Panc1 (cell line): ENCODE measurements at regions not wholly inside any gene's neighbourhood (a gene's known extent, or its start where the extent isn't known, plus 50 kb on each side); places are given as distances from the start of the nearest gene placed in this dataset.

Source experiments
- ATAC-seq: fragments of 200-7000 bp; cut with Tn5 transposase; 2 replicates; pipeline ENCODE4 v1.9.1; 2020; ENCODE audit warnings: mild to moderate bottlenecking, moderate library complexity
- BruUV-seq: library from RNA; stranded (reverse); fragments of 400-500 nt; replicated peaks from 2 replicates; lab custom pipeline; 2021; lab: Mats Ljungman, UMichigan
- CTCF ChIA-PET: fragments of 300-600 bp; sonication (Branson Sonifier 250); formaldehyde crosslinking; loops from one replicate; lab custom pipeline; 2022; ENCODE audit warnings: antibody characterized with exemption; lab: Charles Lee
- POLR2A ChIA-PET: fragments of 300-600 bp; sonication (Branson Sonifier 250); formaldehyde crosslinking; loops from one replicate; lab custom pipeline; 2022; ENCODE audit warnings: antibody characterized with exemption; lab: Charles Lee
- DNase-seq: peaks from one replicate; pipeline ENCODE4 v3.0.0-alpha.2; 2010; ENCODE audit warnings: low read depth, low spot score
- H3K27ac ChIP-seq: 2 replicates; pipeline ENCODE4 v1.5.1; 2011; ENCODE audit warnings: mild to moderate bottlenecking, low read length, inconsistent platforms
- H3K27me3 ChIP-seq: fragments of 200-500 bp; sonication (Bioruptor generic); 2 replicates; pipeline ENCODE4 v1.6.0; 2014; ENCODE audit warnings: low read length, inconsistent platforms; ENCODE audit not compliant: control insufficient read depth, insufficient read depth
- H3K36me3 ChIP-seq: fragments of 200-500 bp; sonication (Bioruptor generic); 2 replicates; pipeline ENCODE4 v1.5.1; 2014; ENCODE audit warnings: inconsistent platforms, mild to moderate bottlenecking, low read length, moderate library complexity; ENCODE audit not compliant: control insufficient read depth, insufficient read depth
- H3K4me1 ChIP-seq: 2 replicates; pipeline ENCODE4 v1.5.1; 2011; ENCODE audit warnings: inconsistent platforms, mild to moderate bottlenecking, low read length, moderate library complexity; ENCODE audit not compliant: control insufficient read depth, insufficient read depth
- H3K4me3 ChIP-seq, 2 experiments: 2 replicates each; pipeline ENCODE4 v1.5.1; 2011 to 2012; ENCODE audit warnings: low read depth in 2 of 2, low read length in 2 of 2, mild to moderate bottlenecking in 2 of 2, inconsistent platforms in 1 of 2, moderate library complexity in 1 of 2
- H3K9me3 ChIP-seq: fragments of 200-500 bp; sonication (Bioruptor generic); 2 replicates; pipeline ENCODE4 v1.5.1; 2014; ENCODE audit warnings: low read depth, mild to moderate bottlenecking, inconsistent platforms, low read length, moderate library complexity; ENCODE audit not compliant: control insufficient read depth, insufficient read depth
- POLR2AphosphoS5 ChIP-seq: IDR thresholded peaks from 2 replicates; pipeline ENCODE4 v1.6.1; 2012; ENCODE audit warnings: mild to moderate bottlenecking, low read depth, low read length, moderate library complexity
- REST ChIP-seq, 2 experiments: IDR thresholded peaks; 2 replicates each; pipeline ENCODE4 v1.6.1; 2011 to 2012; ENCODE audit warnings: low read depth in 2 of 2, control low read depth in 1 of 2, low read length in 1 of 2, mild to moderate bottlenecking in 1 of 2, moderate library complexity in 1 of 2; ENCODE audit not compliant: insufficient read depth in 1 of 2
- SIN3A ChIP-seq: IDR thresholded peaks from 2 replicates; pipeline ENCODE4 v1.6.1; 2012; ENCODE audit warnings: low read depth, mild to moderate bottlenecking, low read length, moderate library complexity, borderline replicate concordance; ENCODE audit not compliant: insufficient read depth
- TCF7L2 ChIP-seq: IDR thresholded peaks from 2 replicates; pipeline ENCODE4 v1.6.1; 2011; ENCODE audit warnings: mild to moderate bottlenecking, low read depth, low read length, inconsistent platforms
- in situ Hi-C: cut with HindIII; loops from 2 replicates; pipeline ENCODE4 v1.10.0; 2016; ENCODE audit warnings: low sequenced_read_pairs, low pct_unique_long_range_greater_than_20kb
- intact Hi-C: fragments of 100-400 bp; cut with micrococcal nuclease; formaldehyde crosslinking; loops from one replicate; pipeline ENCODE4 v1.10.0; 2022; ENCODE audit not compliant: unreplicated experiment
- TF ChIP-seq, protein P1 (sequence below): fragments of 450-650 bp; IDR thresholded peaks from 2 replicates; pipeline ENCODE4 v1.5.1; 2017; ENCODE audit warnings: mild to moderate bottlenecking

GRCh38 chr7:101718363-101719122 is 89.4 kb upstream of the MYL10 start:
- intact Hi-C loops = no loop called here
- H3K27me3 ChIP-seq = no peaks in the 10 kb centered on the region
- in situ Hi-C loops = no loop called here
- ChIA-PET CTCF (interaction anchor here (0.5 kb wide), 1 partner anchor 96 kb away, joined by 3 read pairs; no protein-coding TSS in a partner anchor), POLR2A (no interaction called here)
- DNase-seq = no peak
- TF ChIP-seq TCF7L2 (no peak), REST (IDR thresholded peaks at IDR 0.05; ENCODE audit: insufficient read depth in 1 of 2, low read depth in 2 of 2, low read length in 1 of 2) (no peak), POLR2AphosphoS5 (no peak), SIN3A (no peak)
- TF ChIP-seq, protein P1, sequence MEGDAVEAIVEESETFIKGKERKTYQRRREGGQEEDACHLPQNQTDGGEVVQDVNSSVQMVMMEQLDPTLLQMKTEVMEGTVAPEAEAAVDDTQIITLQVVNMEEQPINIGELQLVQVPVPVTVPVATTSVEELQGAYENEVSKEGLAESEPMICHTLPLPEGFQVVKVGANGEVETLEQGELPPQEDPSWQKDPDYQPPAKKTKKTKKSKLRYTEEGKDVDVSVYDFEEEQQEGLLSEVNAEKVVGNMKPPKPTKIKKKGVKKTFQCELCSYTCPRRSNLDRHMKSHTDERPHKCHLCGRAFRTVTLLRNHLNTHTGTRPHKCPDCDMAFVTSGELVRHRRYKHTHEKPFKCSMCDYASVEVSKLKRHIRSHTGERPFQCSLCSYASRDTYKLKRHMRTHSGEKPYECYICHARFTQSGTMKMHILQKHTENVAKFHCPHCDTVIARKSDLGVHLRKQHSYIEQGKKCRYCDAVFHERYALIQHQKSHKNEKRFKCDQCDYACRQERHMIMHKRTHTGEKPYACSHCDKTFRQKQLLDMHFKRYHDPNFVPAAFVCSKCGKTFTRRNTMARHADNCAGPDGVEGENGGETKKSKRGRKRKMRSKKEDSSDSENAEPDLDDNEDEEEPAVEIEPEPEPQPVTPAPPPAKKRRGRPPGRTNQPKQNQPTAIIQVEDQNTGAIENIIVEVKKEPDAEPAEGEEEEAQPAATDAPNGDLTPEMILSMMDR = no peak
- no peaks in the 10 kb centered on the region for H3K4me1 ChIP-seq
- H3K27ac ChIP-seq = no peak overlapping the region
- H3K9me3 ChIP-seq = no peaks in the 10 kb centered on the region
- 0 out of 2 replicates have a peak, but pooled peaks have one; percentile 28 for ATAC-seq
- H3K36me3 ChIP-seq = no peaks in the 10 kb centered on the region
- H3K4me3 ChIP-seq = no peak overlapping the region
- no TSS peak for BruUV-seq

GRCh38 chr7:101719123-101719470 is 90.0 kb upstream of the MYL10 start:
- H3K27ac ChIP-seq = no peak overlapping the region
- no peak for TF ChIP-seq REST (IDR thresholded peaks at IDR 0.05; ENCODE audit: insufficient read depth in 1 of 2, low read depth in 2 of 2, low read length in 1 of 2)
- TF ChIP-seq, protein P1 = no peak
- no peak for TF ChIP-seq SIN3A
- no peaks in the 10 kb centered on the region for H3K36me3 ChIP-seq
- H3K27me3 ChIP-seq = no peaks in the 10 kb centered on the region
- DNase-seq (no peak), ATAC-seq (no peak)
- intact Hi-C loops (no loop called here), in situ Hi-C loops (no loop called here)
- BruUV-seq = no TSS peak
- no peaks in the 10 kb centered on the region for H3K9me3 ChIP-seq
- no peaks in the 10 kb centered on the region for H3K4me1 ChIP-seq
- no peak overlapping the region for H3K4me3 ChIP-seq
- CTCF ChIA-PET = no interaction called here
- POLR2A ChIA-PET = interaction anchor here (0.7 kb wide), 1 partner anchor 14 kb away, joined by 3 read pairs; no protein-coding TSS in a partner anchor
